Spleen (tissue), 7 donors: ENCODE measurements at regions not wholly inside any gene's neighbourhood (a gene's known extent, or its start where the extent isn't known, plus 50 kb on each side); places are given as distances from the start of the nearest gene placed in this dataset.
A peak's percentile ranks its signal among the peaks of the same experiment; 100 is the strongest.

Source experiments
- POLR2AphosphoS5 ChIP-seq, 3 donors: sonication (generic); formaldehyde crosslinking; IDR thresholded peaks; one replicate each; pipeline ENCODE4 v1.5.1; 2017; ENCODE audit warnings: antibody characterized with exemption in 3 of 3
- TF ChIP-seq, protein P1 (sequence below), 11 experiments: fragments of 200-600 bp in 7 of 11; fragments of 450-650 bp in 4 of 11; sonication (generic) in 4 of 11; IDR thresholded peaks in 8 of 11; conservative IDR thresholded peaks in 3 of 11; 1 replicate in 7 of 11; 2 replicates in 4 of 11; pipeline versions ENCODE4 v1.4.0 to v1.8.0; 2016 to 2021; ENCODE audit warnings: antibody characterized with exemption in 11 of 11, inconsistent platforms in 4 of 11, mild to moderate bottlenecking in 1 of 11
- donor health status: DM: no; HTN: no; CAD: no; lungs with moderate emphysema.
- donor health status: DM: no; HTN: no; CAD: no.
- donor health status: DM: no; HTN: no; CAD: no.

DNA sequence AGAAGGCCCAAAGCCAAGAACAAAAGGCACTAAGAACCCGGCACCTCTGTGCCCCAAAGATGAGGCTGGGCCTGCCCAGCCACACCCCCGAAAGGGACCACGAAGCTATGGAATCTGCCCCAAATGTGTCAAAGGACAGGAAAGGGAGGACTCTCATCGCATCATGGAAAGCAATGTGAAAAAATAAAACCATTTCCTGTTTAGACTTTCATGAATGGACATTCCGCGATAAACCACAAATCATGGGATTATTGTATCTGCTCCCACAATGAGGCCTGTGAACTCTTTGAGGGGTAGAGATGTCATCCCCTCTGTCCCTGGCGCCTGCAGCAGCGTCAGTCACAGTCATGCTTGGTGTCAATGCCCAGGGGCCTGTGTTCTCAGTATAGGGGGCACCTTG is 135.0 kb downstream of the COPRS start:
- TF ChIP-seq, protein P1, sequence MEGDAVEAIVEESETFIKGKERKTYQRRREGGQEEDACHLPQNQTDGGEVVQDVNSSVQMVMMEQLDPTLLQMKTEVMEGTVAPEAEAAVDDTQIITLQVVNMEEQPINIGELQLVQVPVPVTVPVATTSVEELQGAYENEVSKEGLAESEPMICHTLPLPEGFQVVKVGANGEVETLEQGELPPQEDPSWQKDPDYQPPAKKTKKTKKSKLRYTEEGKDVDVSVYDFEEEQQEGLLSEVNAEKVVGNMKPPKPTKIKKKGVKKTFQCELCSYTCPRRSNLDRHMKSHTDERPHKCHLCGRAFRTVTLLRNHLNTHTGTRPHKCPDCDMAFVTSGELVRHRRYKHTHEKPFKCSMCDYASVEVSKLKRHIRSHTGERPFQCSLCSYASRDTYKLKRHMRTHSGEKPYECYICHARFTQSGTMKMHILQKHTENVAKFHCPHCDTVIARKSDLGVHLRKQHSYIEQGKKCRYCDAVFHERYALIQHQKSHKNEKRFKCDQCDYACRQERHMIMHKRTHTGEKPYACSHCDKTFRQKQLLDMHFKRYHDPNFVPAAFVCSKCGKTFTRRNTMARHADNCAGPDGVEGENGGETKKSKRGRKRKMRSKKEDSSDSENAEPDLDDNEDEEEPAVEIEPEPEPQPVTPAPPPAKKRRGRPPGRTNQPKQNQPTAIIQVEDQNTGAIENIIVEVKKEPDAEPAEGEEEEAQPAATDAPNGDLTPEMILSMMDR (IDR thresholded peaks at IDR 0.05 in 8 of 11, conservative IDR thresholded peaks at IDR 0.05 in 3 of 11), result no peak
- peak in 1 of 3 donors; percentile 41 for TF ChIP-seq POLR2AphosphoS5 (IDR thresholded peaks at IDR 0.05)
